PC-3 (cell line): ENCODE measurements at regions not wholly inside any gene's neighbourhood (a gene's known extent, or its start where the extent isn't known, plus 50 kb on each side); places are given as distances from the start of the nearest gene placed in this dataset.

Experiments
- ATAC-seq: fragments of 200-7000 bp; cut with Tn5 transposase; 2 replicates; pipeline ENCODE4 v1.9.1; 2020; ENCODE audit warnings: mild to moderate bottlenecking, moderate library complexity
- BruUV-seq: library from RNA; stranded (reverse); fragments of 400-500 nt; replicated peaks from 2 replicates; lab custom pipeline; 2021; lab: Mats Ljungman, UMichigan
- CTCF ChIA-PET: fragments of 300-600 bp; sonication (Branson Sonifier 250); formaldehyde crosslinking; loops from one replicate; lab custom pipeline; 2022; ENCODE audit warnings: antibody characterized with exemption; lab: Charles Lee
- POLR2A ChIA-PET: fragments of 300-600 bp; sonication (Branson Sonifier 250); formaldehyde crosslinking; loops from one replicate; lab custom pipeline; 2022; ENCODE audit warnings: antibody characterized with exemption; ENCODE audit not compliant: unreplicated experiment; lab: Charles Lee
- DNase-seq: peaks from one replicate; pipeline ENCODE4 v3.0.0-alpha.2; 2015
- H2AFZ ChIP-seq: fragments of 300-600 bp; sonication (generic); 2 replicates; pipeline ENCODE4 v1.6.0; 2016; ENCODE audit warnings: antibody characterized with exemption, low read length
- H3F3A ChIP-seq: fragments of 300-600 bp; sonication (generic); one replicate; pipeline ENCODE4 v1.6.0; 2017; ENCODE audit warnings: antibody characterized with exemption, low read length, control low read depth, mild to moderate bottlenecking; ENCODE audit not compliant: unreplicated experiment
- H3K27ac ChIP-seq: fragments of 300-600 bp; sonication (generic); 2 replicates; pipeline ENCODE4 v1.5.1; 2016; ENCODE audit warnings: mild to moderate bottlenecking, low read length
- H3K27me3 ChIP-seq: fragments of 300-600 bp; sonication (generic); 2 replicates; pipeline ENCODE4 v1.6.1; 2016; ENCODE audit warnings: low read length, mixed read lengths
- H3K36me3 ChIP-seq: fragments of 300-600 bp; sonication (generic); 2 replicates; pipeline ENCODE4 v1.6.1; 2016; ENCODE audit warnings: low read depth, mixed run types, low read length, mixed read lengths
- H3K4me1 ChIP-seq: fragments of 300-600 bp; sonication (generic); 2 replicates; pipeline ENCODE4 v1.5.1; 2016; ENCODE audit warnings: low read length; ENCODE audit not compliant: insufficient read depth
- H3K4me2 ChIP-seq: fragments of 300-600 bp; sonication (generic); 2 replicates; pipeline ENCODE4 v1.6.0; 2016; ENCODE audit warnings: low read length
- H3K4me3 ChIP-seq: fragments of 300-600 bp; sonication (generic); 2 replicates; pipeline ENCODE4 v1.5.1; 2016; ENCODE audit warnings: mild to moderate bottlenecking, low read length, mixed read lengths
- H3K79me2 ChIP-seq: fragments of 300-600 bp; sonication (generic); 2 replicates; pipeline ENCODE4 v1.6.1; 2017; ENCODE audit warnings: low read length, mixed read lengths
- H3K9ac ChIP-seq: fragments of 300-600 bp; sonication (generic); 2 replicates; pipeline ENCODE4 v1.6.0; 2016; ENCODE audit warnings: mild to moderate bottlenecking, low read length
- H3K9me2 ChIP-seq: fragments of 300-600 bp; sonication (generic); replicated peaks from 2 replicates; pipeline ENCODE4 v1.6.1; 2016; ENCODE audit warnings: mixed run types, low read length, mixed read lengths
- H3K9me3 ChIP-seq: fragments of 300-600 bp; sonication (generic); 2 replicates; pipeline ENCODE4 v1.6.1; 2016; ENCODE audit warnings: low read length, mixed read lengths
- H4K20me1 ChIP-seq: fragments of 300-600 bp; sonication (generic); 2 replicates; pipeline ENCODE4 v1.6.1; 2016; ENCODE audit warnings: low read length, mixed read lengths
- EZH2 ChIP-seq: fragments of 300-600 bp; sonication (generic); IDR thresholded peaks from one replicate; pipeline ENCODE4 v1.6.1; 2017; ENCODE audit warnings: antibody characterized with exemption, mild to moderate bottlenecking, low read length; ENCODE audit not compliant: unreplicated experiment
- EZH2phosphoT487 ChIP-seq: fragments of 300-600 bp; sonication (generic); IDR thresholded peaks from 2 replicates; pipeline ENCODE4 v1.6.1; 2018; ENCODE audit warnings: mild to moderate bottlenecking, antibody characterized with exemption, low read length, borderline replicate concordance
- intact Hi-C: fragments of 100-400 bp; cut with micrococcal nuclease; formaldehyde crosslinking; loops from 2 replicates; pipeline ENCODE4 v1.9.0; 2023
- TF ChIP-seq, protein P1 (sequence below): fragments of 300-600 bp; sonication (generic); conservative IDR thresholded peaks from 2 replicates; pipeline ENCODE4 v1.5.1; 2017; ENCODE audit warnings: antibody characterized with exemption, low read depth, mild to moderate bottlenecking, low read length

DNA sequence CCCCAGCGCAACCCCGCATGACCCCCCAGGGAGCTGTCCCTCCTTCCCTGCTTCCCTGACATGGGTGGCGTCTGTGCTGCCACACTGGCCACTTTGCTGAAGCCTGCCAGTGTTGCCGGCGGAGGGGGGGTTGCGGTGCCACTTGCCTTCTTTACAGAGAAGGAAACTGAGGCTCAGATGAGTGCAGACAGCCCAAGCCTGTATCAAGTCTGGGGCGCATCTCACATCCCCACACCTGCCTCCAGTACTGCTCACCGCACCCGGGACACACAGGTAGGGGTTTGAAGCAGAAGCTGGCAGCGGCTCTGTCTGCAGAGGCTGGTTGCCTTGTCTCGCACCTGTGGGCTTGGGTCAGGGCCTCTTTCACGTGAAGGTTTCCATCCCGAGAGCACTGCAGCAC, 104.7 kb upstream of the RTL1 start:
- Histone ChIP-seq H3K27me3 (no peaks in the 10 kb centered on the region), H2AFZ (no peak overlapping the region), H3K9ac (no peak overlapping the region), H3K4me1 (no peaks in the 10 kb centered on the region), H3K4me2 (no peak overlapping the region), H3K79me2 (no peaks in the 10 kb centered on the region), H3K4me3 (no peak overlapping the region), H3K27ac (no peak overlapping the region), H3K9me2 (no peaks in the 10 kb centered on the region), H3F3A (no peaks in the 10 kb centered on the region), H3K36me3 (no peaks in the 10 kb centered on the region), H4K20me1 (no peaks in the 10 kb centered on the region), H3K9me3 (no peaks in the 10 kb centered on the region)
- ChIA-PET CTCF (no interaction called here), POLR2A (no interaction called here)
- no peak for ATAC-seq
- no TSS peak for BruUV-seq
- TF ChIP-seq EZH2 (no peak), EZH2phosphoT487 (no peak)
- TF ChIP-seq, protein P1, sequence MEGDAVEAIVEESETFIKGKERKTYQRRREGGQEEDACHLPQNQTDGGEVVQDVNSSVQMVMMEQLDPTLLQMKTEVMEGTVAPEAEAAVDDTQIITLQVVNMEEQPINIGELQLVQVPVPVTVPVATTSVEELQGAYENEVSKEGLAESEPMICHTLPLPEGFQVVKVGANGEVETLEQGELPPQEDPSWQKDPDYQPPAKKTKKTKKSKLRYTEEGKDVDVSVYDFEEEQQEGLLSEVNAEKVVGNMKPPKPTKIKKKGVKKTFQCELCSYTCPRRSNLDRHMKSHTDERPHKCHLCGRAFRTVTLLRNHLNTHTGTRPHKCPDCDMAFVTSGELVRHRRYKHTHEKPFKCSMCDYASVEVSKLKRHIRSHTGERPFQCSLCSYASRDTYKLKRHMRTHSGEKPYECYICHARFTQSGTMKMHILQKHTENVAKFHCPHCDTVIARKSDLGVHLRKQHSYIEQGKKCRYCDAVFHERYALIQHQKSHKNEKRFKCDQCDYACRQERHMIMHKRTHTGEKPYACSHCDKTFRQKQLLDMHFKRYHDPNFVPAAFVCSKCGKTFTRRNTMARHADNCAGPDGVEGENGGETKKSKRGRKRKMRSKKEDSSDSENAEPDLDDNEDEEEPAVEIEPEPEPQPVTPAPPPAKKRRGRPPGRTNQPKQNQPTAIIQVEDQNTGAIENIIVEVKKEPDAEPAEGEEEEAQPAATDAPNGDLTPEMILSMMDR = no peak
- DNase-seq = no peak
- intact Hi-C loops = no loop called here

DNA sequence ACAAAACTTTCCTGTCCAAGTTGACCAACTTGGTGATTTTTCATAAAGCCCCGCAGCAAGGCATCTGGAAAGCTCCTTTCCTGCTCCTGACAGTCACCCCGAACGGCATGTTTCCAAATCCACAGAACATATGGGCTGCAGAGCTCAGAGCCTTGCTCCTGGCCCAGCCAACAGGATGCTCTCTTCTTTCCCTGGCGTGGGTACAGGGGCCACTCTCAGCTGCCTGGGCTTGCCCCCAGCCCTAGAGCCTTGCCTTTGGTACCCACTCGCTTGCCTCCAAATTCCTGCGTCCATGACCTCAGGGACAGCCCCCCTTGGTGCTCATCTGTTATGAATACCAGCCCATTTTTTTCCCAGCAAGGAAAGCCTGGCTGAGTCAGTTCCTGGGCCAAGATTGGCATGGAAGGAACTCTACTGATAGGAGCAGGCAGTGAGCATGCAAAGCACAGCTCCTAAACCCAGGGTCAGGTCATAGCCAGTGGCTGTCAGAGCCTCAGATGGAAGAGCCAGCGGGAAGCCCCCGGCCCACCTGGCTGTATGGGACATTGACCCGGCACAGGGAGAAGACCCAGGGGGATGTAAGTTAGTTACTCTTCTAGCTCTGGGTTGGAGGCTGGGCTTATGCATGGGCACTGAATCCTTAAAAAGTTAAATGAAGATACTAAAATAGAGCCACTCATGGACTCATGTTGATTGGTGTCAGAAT, 105.3 kb upstream of the RTL1 start:
- H3K27me3 ChIP-seq = no peaks in the 10 kb centered on the region
- CTCF ChIA-PET = no interaction called here
- no peaks in the 10 kb centered on the region for H3K36me3 ChIP-seq
- intact Hi-C loops = no loop called here
- H3K4me1 ChIP-seq = no peaks in the 10 kb centered on the region
- no peak for ATAC-seq
- no peaks in the 10 kb centered on the region for H4K20me1 ChIP-seq
- no peak overlapping the region for H3K4me2 ChIP-seq
- no peak overlapping the region for H3K27ac ChIP-seq
- no peak for DNase-seq
- no peak overlapping the region for H3K9ac ChIP-seq
- H3K4me3 ChIP-seq = no peak overlapping the region
- BruUV-seq = no TSS peak
- no peaks in the 10 kb centered on the region for H3F3A ChIP-seq
- H3K79me2 ChIP-seq = no peaks in the 10 kb centered on the region
- H2AFZ ChIP-seq = no peak overlapping the region
- no peak for TF ChIP-seq EZH2
- TF ChIP-seq EZH2phosphoT487 = no peak
- TF ChIP-seq, protein P1 = no peak
- POLR2A ChIA-PET = no interaction called here
- no peaks in the 10 kb centered on the region for H3K9me3 ChIP-seq
- no peaks in the 10 kb centered on the region for H3K9me2 ChIP-seq

DNA sequence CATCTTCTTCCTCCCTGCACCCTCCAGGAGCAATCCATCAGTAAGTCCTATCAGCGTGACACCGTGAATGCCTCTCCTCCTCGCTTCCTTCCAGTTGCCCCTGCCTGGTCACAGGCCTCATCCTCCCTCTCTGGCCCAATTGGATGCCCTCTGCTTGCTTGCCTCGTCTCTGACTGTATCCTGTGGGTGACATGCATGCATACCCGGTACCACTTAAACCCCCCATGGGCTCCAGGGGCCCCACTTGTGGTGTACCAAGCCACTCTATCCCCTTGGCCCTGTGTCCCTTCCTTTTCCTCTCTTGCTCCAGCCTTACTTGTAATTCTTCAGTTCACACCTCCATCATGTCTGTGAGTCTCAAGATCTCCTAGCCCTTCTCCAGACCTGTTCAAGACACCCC, 106.0 kb upstream of the RTL1 start:
- Histone ChIP-seq H3K4me3 (no peak overlapping the region), H3K9me3 (no peaks in the 10 kb centered on the region), H3K9ac (no peak overlapping the region), H3K4me1 (no peaks in the 10 kb centered on the region), H3K4me2 (no peak overlapping the region), H2AFZ (no peak overlapping the region), H3K36me3 (no peaks in the 10 kb centered on the region), H3K9me2 (no peaks in the 10 kb centered on the region), H3K79me2 (no peaks in the 10 kb centered on the region), H4K20me1 (no peaks in the 10 kb centered on the region), H3K27ac (no peak overlapping the region), H3F3A (no peaks in the 10 kb centered on the region), H3K27me3 (no peaks in the 10 kb centered on the region)
- TF ChIP-seq EZH2phosphoT487 = no peak
- no peak for TF ChIP-seq EZH2
- TF ChIP-seq, protein P1 = no peak
- intact Hi-C loops = no loop called here
- ChIA-PET POLR2A (no interaction called here), CTCF (no interaction called here)
- no peak for DNase-seq
- no peak for ATAC-seq
- BruUV-seq = no TSS peak
